ENCODE measurements at regions not wholly inside any gene's neighbourhood (a gene's known extent, or its start where the extent isn't known, plus 50 kb on each side); places are given as distances from the start of the nearest gene placed in this dataset.

GRCh38 chr5:171668097-171668412 lies 117.6 kb upstream of the SMIM23 start:
- TF ChIP-seq EZH2phosphoT487 (IDR thresholded peaks at IDR 0.05; ENCODE audit: insufficient read depth, low read depth), result no peak
- no peak for TF ChIP-seq EZH2 (IDR thresholded peaks at IDR 0.05; ENCODE audit: insufficient read depth, poor library complexity, severe bottlenecking)

Data from GM23248 (cell line).